GM06990 (cell line): ENCODE measurements at regions not wholly inside any gene's neighbourhood (a gene's known extent, or its start where the extent isn't known, plus 50 kb on each side); places are given as distances from the start of the nearest gene placed in this dataset.

Experiments
- DNase-seq: peaks from one replicate; pipeline ENCODE4 v3.0.0-alpha.2; 2011; ENCODE audit not compliant: insufficient read length; ENCODE audit errors: extremely low read depth
- H3K27me3 ChIP-seq: replicated peaks from 2 replicates; pipeline ENCODE4 v1.6.0; 2011; ENCODE audit warnings: low read length; ENCODE audit not compliant: control insufficient read depth, insufficient read depth
- H3K36me3 ChIP-seq: 2 replicates; pipeline ENCODE4 v1.5.1; 2011; ENCODE audit warnings: low read length; ENCODE audit not compliant: control insufficient read depth, insufficient read depth
- H3K4me3 ChIP-seq: replicated peaks from 2 replicates; pipeline ENCODE4 v1.5.1; 2011; ENCODE audit warnings: low read depth, mild to moderate bottlenecking, control low read depth, low read length
- TF ChIP-seq, protein P1 (sequence below): IDR thresholded peaks from 2 replicates; pipeline ENCODE4 v1.5.1; 2011; ENCODE audit warnings: low read length, control low read depth, mild to moderate bottlenecking, inconsistent platforms; ENCODE audit not compliant: insufficient read depth, poor library complexity, severe bottlenecking

DNA sequence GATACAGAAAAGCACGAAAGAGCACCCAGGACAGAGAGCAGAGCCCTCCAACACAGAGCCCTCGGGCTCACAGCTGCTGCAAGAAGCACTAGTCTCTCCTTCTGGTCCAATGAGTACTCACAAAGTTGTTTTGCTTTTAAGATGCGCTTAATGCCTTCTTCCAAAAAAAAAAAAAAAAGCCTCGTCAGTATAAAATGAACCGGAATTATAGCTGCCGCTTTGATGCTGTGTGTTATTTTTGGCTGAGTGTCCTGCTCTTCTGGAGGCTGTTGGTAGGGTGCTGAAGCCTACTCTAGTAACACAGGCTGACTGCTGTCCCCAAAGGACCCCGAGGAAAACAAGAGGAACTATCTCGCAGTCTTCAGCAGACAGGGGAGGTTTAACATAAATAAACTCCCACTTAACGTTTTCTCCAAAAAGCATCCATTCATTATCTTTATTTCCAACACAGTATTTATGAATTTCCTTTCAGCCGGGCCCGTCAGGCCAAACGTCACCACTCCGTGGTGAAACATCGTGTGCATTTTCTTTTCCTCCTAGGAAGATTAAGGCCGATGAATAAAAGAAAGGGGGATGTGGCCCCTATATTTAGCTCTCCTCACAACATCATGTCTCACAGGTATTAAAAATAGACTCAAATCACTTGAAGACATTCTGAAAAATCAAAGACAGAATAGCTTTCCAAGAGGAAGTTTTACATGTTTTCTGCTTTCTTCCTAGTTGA lies 213.7 kb upstream of the PPARGC1A start:
- TF ChIP-seq, protein P1, sequence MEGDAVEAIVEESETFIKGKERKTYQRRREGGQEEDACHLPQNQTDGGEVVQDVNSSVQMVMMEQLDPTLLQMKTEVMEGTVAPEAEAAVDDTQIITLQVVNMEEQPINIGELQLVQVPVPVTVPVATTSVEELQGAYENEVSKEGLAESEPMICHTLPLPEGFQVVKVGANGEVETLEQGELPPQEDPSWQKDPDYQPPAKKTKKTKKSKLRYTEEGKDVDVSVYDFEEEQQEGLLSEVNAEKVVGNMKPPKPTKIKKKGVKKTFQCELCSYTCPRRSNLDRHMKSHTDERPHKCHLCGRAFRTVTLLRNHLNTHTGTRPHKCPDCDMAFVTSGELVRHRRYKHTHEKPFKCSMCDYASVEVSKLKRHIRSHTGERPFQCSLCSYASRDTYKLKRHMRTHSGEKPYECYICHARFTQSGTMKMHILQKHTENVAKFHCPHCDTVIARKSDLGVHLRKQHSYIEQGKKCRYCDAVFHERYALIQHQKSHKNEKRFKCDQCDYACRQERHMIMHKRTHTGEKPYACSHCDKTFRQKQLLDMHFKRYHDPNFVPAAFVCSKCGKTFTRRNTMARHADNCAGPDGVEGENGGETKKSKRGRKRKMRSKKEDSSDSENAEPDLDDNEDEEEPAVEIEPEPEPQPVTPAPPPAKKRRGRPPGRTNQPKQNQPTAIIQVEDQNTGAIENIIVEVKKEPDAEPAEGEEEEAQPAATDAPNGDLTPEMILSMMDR = no peak
- Histone ChIP-seq H3K4me3 (no peak overlapping the region), H3K27me3 (no peaks in the 10 kb centered on the region; the same call in 1 of the 2 replicates), H3K36me3 (no peaks in the 10 kb centered on the region)
- DNase-seq = no peak

DNA sequence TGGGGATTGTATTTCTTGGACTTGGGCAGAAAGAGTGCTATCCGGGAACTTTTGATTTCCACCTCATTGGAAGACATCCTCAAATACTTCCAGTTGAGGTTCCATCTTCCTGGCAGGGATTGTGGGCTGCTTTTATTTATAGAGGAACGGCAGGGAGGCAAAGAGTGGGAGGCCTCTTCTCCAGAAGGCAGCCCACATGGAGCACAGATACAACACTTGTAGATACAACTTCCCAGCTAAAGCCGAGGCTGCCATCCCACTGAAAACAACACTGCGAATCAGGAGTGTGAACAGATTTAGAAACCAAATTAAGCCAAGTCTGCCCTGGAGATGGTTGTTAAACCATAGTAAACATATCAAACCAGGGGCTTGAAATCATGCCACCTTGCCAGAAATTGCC lies 212.8 kb upstream of the PPARGC1A start:
- TF ChIP-seq, protein P1 = no peak
- Histone ChIP-seq H3K4me3 (no peak overlapping the region), H3K36me3 (no peaks in the 10 kb centered on the region), H3K27me3 (no peaks in the 10 kb centered on the region; the same call in 1 of the 2 replicates)
- no peak for DNase-seq

DNA sequence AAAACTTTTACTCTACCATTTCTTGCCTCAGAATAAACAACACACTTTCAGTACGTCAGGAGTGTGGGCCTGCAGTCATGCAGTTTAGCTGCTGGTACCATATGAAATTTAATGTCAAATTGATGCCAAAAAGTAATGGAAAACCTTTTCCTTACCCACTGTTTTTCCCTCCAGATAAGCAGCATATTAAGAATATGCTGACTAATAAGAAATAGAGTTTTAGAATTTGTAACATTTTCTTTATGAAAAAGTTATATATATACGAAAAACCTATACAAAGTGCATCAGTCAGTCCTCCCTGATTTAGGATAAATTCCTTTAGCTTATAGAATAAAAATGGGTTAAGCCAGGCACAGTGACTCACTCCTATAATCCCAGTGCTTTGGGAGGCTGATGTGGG lies 206.8 kb upstream of the PPARGC1A start:
- no peak overlapping the region for H3K4me3 ChIP-seq
- no peaks in the 10 kb centered on the region for H3K36me3 ChIP-seq
- H3K27me3 ChIP-seq = no peaks in the 10 kb centered on the region; the same call in 1 of the 2 replicates
- no peak for DNase-seq
- TF ChIP-seq, protein P1 = no peak

GRCh38 chr4:24094726-24095125 lies 204.9 kb upstream of the PPARGC1A start:
- no peaks in the 10 kb centered on the region for H3K27me3 ChIP-seq
- DNase-seq = no peak
- TF ChIP-seq, protein P1 = no peak

GRCh38 chr4:24093446-24093845 lies 203.6 kb upstream of the PPARGC1A start:
- DNase-seq = no peak
- H3K4me3 ChIP-seq = no peak overlapping the region
- no peaks in the 10 kb centered on the region for H3K36me3 ChIP-seq
- H3K27me3 ChIP-seq = no peaks in the 10 kb centered on the region
- TF ChIP-seq, protein P1 = no peak

More at GRCh38 chr4:24094726-24095125, 204.9 kb upstream of the PPARGC1A start:
- Histone ChIP-seq H3K36me3 (no peaks in the 10 kb centered on the region), H3K4me3 (no peak overlapping the region)
